ENCODE measurements at regions not wholly inside any gene's neighbourhood (a gene's known extent, or its start where the extent isn't known, plus 50 kb on each side); places are given as distances from the start of the nearest gene placed in this dataset.

DNA sequence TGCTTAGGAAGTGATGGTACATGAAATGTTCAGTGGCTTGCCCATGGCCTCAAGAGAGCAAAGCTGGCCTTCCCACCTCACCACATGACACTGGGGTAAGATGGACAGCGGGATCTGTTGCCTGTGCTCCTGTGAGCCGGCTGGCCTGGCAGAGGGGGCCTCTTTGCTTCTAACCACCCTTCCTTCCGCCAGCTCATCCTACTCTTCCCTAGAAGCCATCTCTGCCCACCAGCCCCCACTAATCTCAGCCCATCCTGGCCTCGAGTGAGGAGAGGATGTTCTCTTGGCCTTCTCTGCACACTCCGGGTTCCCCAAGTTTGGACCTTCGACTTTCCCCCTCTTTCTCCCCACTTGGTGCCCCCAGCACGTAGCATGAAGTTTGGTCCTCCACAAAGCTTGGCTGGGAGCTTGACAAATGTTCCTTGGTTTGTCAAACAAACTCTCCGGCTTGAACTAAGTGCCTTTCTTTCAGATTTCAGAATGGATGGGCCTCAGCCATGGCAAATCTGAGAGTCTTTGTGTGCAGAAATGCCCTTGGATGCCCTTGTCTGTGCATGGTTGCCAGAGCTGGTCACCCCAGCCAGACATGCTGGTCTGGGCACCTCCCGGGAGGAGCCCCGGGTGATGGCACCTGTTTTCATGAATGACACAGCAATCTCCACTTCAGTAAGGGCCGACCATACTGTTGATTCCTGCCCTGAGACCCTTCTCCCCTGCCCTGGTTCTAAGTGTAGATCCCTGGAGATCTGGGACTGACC lies 145.5 kb downstream of the URI1 start:
- no peak overlapping the region for H3K4me3 ChIP-seq
- H3K27me3 ChIP-seq = peaks cover 11% of the 10 kb centered on the region
- WGBS, 2 donors (ENCODE audit: low coverage in 1 of 2) = 64 to 70% methylated on average over 5 to 9 of the region's 11 CpGs
- no peaks in the 10 kb centered on the region for H3K4me1 ChIP-seq
- no peaks in the 10 kb centered on the region for H3K9me3 ChIP-seq
- H3K36me3 ChIP-seq = no peaks in the 10 kb centered on the region
- TF ChIP-seq POLR2A (IDR thresholded peaks at IDR 0.05) = no peak
- TF ChIP-seq POLR2AphosphoS5 (IDR thresholded peaks at IDR 0.05) = no peak
- TF ChIP-seq, protein P1, sequence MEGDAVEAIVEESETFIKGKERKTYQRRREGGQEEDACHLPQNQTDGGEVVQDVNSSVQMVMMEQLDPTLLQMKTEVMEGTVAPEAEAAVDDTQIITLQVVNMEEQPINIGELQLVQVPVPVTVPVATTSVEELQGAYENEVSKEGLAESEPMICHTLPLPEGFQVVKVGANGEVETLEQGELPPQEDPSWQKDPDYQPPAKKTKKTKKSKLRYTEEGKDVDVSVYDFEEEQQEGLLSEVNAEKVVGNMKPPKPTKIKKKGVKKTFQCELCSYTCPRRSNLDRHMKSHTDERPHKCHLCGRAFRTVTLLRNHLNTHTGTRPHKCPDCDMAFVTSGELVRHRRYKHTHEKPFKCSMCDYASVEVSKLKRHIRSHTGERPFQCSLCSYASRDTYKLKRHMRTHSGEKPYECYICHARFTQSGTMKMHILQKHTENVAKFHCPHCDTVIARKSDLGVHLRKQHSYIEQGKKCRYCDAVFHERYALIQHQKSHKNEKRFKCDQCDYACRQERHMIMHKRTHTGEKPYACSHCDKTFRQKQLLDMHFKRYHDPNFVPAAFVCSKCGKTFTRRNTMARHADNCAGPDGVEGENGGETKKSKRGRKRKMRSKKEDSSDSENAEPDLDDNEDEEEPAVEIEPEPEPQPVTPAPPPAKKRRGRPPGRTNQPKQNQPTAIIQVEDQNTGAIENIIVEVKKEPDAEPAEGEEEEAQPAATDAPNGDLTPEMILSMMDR (IDR thresholded peaks at IDR 0.05) = no peak
- no peak for TF ChIP-seq EP300 (IDR thresholded peaks at IDR 0.05)
- ATAC-seq = no peak
- H3K27ac ChIP-seq = no peak overlapping the region

DNA sequence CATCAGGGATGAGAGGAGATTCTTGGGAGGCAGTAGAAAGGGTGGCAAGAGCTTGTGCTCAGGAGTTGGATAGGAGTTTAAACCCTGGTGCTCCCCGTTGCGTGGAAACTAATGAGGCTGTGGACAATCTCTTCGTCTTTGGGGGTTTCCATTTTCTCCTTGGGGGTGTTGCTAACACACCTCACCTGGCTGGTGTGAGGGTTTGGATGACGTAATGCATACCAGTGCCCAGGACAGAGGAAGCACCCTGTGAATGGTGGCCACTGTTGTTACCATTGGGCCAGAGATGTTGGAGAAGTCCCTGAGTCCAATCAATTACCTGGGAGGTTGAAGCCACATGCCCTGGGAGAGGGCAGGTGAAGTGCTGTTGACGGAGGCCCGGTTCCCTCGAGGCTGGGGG lies 146.5 kb downstream of the URI1 start:
- no peak for TF ChIP-seq POLR2AphosphoS5 (IDR thresholded peaks at IDR 0.05)
- TF ChIP-seq, protein P1 (IDR thresholded peaks at IDR 0.05) = no peak
- TF ChIP-seq POLR2A (IDR thresholded peaks at IDR 0.05) = no peak
- no peak for TF ChIP-seq EP300 (IDR thresholded peaks at IDR 0.05)
- H3K36me3 ChIP-seq = no peaks in the 10 kb centered on the region
- WGBS, 2 donors (ENCODE audit: low coverage in 1 of 2) = 85% methylated on average over 4 of the region's 7 CpGs; no CpG with 5 or more reads in 1 of the 2 donors
- no peaks in the 10 kb centered on the region for H3K4me1 ChIP-seq
- no peak overlapping the region for H3K4me3 ChIP-seq
- peaks cover 9% of the 10 kb centered on the region for H3K27me3 ChIP-seq
- no peak overlapping the region for H3K27ac ChIP-seq
- H3K9me3 ChIP-seq = no peaks in the 10 kb centered on the region
- no peak for ATAC-seq

DNA sequence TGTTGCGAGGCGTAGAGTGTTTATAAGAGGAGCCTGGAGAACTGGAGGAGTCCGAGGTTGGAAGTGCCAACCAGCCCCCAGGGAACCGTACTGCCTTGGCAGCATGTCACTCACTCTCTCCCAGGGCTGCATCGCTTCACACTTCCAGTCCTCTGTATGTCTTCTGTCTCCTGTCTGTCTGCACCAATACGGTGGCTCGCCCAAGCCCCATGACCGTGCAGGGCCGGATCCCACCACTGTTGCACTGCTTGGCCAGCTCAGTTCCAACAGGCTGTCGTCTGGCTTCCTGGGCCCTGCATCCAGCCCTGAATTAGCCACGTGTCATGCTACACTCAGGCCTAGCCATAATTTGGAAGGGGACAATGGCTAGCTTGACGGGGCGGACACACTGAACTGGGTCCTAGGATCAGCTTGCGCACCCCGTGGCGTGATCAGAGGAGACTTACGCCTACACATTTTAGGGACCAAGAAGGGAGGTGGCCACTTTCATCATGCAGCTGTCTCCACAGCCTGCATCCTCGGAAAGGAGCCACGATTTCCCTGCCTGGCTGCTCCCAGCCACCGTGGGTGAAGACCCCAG lies 147.1 kb downstream of the URI1 start:
- H3K27ac ChIP-seq = no peak overlapping the region
- H3K9me3 ChIP-seq = no peaks in the 10 kb centered on the region
- 81 to 83% methylated on average over 5 to 7 of the region's 20 CpGs for WGBS, 2 donors (ENCODE audit: low coverage in 1 of 2)
- no peaks in the 10 kb centered on the region for H3K36me3 ChIP-seq
- TF ChIP-seq POLR2AphosphoS5 (IDR thresholded peaks at IDR 0.05) = no peak
- no peaks in the 10 kb centered on the region for H3K4me1 ChIP-seq
- no peak overlapping the region for H3K4me3 ChIP-seq
- ATAC-seq = no peak
- H3K27me3 ChIP-seq = peaks cover 9% of the 10 kb centered on the region

DNA sequence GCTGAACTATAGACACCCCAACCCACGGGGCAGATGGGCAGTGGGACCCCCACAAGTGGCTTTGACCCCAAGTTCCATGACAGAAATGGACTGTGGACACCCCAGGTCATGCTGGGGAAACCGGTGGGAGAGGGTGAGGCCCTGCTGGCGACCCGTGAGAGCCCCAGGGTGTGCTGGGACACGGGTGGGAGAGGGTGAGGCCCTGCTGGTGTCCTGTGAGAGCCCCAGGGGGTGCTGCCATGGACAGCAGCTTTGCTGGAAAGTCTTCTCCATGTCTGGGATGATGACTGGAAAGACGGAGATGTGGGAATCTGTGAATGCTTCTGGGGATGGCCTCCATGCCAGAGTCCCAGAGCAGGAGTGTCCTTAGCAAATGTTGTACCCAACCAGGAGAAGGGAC lies 148.4 kb downstream of the URI1 start:
- Histone ChIP-seq H3K27me3 (peaks cover 9% of the 10 kb centered on the region), H3K4me3 (no peak overlapping the region), H3K36me3 (no peaks in the 10 kb centered on the region), H3K9me3 (no peaks in the 10 kb centered on the region), H3K4me1 (no peaks in the 10 kb centered on the region), H3K27ac (no peak overlapping the region)
- 90% methylated on average over 2 of the region's 6 CpGs; no CpG with 5 or more reads in 1 of the 2 donors for WGBS, 2 donors (ENCODE audit: low coverage in 1 of 2)
- TF ChIP-seq POLR2A (IDR thresholded peaks at IDR 0.05) (no peak), POLR2AphosphoS5 (IDR thresholded peaks at IDR 0.05) (no peak), EP300 (IDR thresholded peaks at IDR 0.05) (no peak)
- TF ChIP-seq, protein P1 (IDR thresholded peaks at IDR 0.05) = no peak
- ATAC-seq = no peak

DNA sequence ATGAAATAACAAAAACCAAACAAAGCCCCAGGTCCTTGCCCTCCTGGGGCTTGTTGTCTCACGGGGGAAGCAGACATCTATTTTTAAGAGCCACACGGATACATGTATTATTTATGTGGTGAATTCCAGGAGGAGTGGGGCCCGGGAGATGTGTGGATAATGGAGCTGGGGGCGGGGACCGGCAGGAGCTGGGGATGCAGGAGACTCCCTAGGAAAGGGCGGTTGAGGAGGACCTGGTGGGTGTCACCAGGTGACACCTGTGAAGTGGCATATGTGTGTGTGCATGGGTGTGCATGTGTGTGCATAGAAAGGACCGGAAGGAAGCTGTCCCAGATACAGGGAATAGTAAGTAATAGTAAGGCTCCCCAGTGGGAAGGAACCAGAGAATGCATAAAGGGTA lies 148.9 kb downstream of the URI1 start:
- 67 to 83% methylated on average over 2 to 6 of the region's 7 CpGs for WGBS, 2 donors (ENCODE audit: low coverage in 1 of 2)
- no peak for ATAC-seq
- Histone ChIP-seq H3K4me1 (no peaks in the 10 kb centered on the region), H3K9me3 (no peaks in the 10 kb centered on the region), H3K36me3 (no peaks in the 10 kb centered on the region), H3K27me3 (peaks cover 9% of the 10 kb centered on the region), H3K4me3 (no peak overlapping the region), H3K27ac (no peak overlapping the region)
- TF ChIP-seq POLR2A (IDR thresholded peaks at IDR 0.05) (no peak), POLR2AphosphoS5 (IDR thresholded peaks at IDR 0.05) (no peak)

DNA sequence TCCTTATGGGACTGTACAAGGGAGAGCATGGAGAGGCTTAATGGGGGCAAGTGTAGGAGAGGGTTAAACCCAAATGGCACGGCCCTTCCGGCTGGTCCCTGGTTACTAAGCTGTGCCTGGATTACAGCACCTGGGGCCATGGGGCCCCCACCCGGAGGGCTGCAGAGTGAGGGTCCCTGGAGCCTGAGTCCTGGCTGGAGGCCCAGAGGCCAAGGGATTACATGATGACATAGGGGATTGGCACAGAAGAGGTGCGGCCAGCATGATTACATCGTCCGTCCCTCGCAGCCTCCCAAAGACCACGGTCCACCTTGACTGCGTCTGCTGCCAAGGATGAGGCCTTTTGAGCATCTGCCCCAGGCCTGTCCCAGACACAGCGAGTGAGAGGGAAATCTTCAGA lies 149.4 kb downstream of the URI1 start:
- no peak overlapping the region for H3K4me3 ChIP-seq
- H3K36me3 ChIP-seq = no peaks in the 10 kb centered on the region
- H3K4me1 ChIP-seq = no peaks in the 10 kb centered on the region
- no peak overlapping the region for H3K27ac ChIP-seq
- H3K27me3 ChIP-seq = peaks cover 9% of the 10 kb centered on the region
- 74 to 80% methylated on average over 1 to 3 of the region's 10 CpGs for WGBS, 2 donors (ENCODE audit: low coverage in 1 of 2)
- no peak for ATAC-seq
- H3K9me3 ChIP-seq = no peaks in the 10 kb centered on the region
- TF ChIP-seq POLR2A (IDR thresholded peaks at IDR 0.05) (no peak), POLR2AphosphoS5 (IDR thresholded peaks at IDR 0.05) (no peak), EP300 (IDR thresholded peaks at IDR 0.05) (no peak)
- TF ChIP-seq, protein P1 (IDR thresholded peaks at IDR 0.05) = no peak

Data from gastroesophageal sphincter (tissue), 4 donors.